AG09309 (cell line): ENCODE measurements at regions not wholly inside any gene's neighbourhood (a gene's known extent, or its start where the extent isn't known, plus 50 kb on each side); places are given as distances from the start of the nearest gene placed in this dataset.

Experiments used
- DNase-seq: peaks from one replicate; pipeline ENCODE4 v3.0.0-alpha.2; 2010; ENCODE audit warnings: low read depth
- H3K4me3 ChIP-seq: 2 replicates; pipeline ENCODE4 v1.5.1; 2011; ENCODE audit warnings: mild to moderate bottlenecking, low read depth, low read length, moderate library complexity; ENCODE audit not compliant: control insufficient read depth
- TF ChIP-seq, protein P1 (sequence below): IDR thresholded peaks from 2 replicates; pipeline ENCODE4 v1.5.1; 2011; ENCODE audit warnings: mild to moderate bottlenecking, low read depth, low read length, inconsistent platforms; ENCODE audit not compliant: insufficient read depth, control insufficient read depth; ENCODE audit errors: missing control alignments

DNA sequence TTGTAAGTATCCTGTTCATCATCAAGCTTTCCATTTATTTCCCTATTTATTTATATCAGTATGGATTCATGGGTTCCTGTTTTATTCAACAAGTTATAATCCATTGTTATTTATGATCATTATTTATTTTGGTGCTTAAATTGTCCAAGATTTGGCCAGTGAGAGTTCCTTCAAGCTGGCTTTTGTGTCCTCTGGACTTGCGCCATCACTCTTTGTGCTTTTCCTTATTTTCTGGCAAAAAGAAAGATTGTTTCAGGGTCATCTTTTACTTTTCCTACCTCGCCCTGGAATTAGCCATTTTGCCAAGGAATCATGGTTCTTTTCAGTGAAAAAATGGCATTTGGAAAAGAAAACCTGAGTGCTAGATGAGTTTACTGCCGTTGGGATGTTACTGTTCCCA, 193.4 kb downstream of the ADAMTS15 start:
- DNase-seq, result no peak
- H3K4me3 ChIP-seq, result no peak overlapping the region
- TF ChIP-seq, protein P1, sequence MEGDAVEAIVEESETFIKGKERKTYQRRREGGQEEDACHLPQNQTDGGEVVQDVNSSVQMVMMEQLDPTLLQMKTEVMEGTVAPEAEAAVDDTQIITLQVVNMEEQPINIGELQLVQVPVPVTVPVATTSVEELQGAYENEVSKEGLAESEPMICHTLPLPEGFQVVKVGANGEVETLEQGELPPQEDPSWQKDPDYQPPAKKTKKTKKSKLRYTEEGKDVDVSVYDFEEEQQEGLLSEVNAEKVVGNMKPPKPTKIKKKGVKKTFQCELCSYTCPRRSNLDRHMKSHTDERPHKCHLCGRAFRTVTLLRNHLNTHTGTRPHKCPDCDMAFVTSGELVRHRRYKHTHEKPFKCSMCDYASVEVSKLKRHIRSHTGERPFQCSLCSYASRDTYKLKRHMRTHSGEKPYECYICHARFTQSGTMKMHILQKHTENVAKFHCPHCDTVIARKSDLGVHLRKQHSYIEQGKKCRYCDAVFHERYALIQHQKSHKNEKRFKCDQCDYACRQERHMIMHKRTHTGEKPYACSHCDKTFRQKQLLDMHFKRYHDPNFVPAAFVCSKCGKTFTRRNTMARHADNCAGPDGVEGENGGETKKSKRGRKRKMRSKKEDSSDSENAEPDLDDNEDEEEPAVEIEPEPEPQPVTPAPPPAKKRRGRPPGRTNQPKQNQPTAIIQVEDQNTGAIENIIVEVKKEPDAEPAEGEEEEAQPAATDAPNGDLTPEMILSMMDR, result no peak

DNA sequence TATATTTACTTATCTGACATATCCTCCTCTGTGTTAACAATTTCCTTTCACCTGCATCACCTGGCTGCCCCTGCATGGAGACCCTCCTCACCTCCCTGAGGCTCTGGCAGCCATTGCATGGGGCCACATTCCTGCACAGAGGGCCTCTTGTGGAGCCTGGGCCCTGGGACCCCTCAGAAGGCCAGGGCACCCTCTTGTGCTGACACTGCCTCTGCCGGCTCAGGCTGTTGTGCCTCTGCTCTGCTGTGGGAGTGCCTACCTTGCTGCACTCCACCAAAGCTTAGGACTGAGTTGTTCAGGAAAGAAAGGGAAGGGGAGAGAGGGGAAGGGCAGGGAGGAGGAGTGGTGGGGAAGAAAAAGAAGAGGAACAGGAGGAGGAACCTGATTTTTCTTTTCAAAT, 194.5 kb downstream of the ADAMTS15 start:
- TF ChIP-seq, protein P1, result no peak
- no peak overlapping the region for H3K4me3 ChIP-seq
- no peak for DNase-seq

DNA sequence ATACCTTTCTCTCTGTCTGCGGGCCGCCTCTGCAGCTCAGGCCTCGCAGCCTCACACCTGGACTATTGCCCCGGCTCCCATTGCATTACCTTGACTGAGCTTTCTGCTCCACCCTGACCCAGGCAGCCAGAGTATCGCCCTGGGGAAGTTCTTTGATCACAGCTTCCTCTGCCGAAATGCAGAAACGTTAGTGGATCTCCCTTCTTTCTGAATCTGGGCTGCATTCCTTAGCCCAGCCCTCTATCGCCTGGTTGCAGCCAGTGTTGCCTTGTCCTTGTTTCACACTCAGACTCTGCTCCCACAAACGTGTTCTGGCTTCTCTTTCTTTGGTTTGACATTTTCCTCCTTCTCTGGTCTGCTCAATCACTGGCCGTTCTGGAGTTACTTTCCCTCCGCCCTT, 195.7 kb downstream of the ADAMTS15 start:
- TF ChIP-seq, protein P1, result no peak
- DNase-seq, result no peak
- H3K4me3 ChIP-seq, result no peak overlapping the region

DNA sequence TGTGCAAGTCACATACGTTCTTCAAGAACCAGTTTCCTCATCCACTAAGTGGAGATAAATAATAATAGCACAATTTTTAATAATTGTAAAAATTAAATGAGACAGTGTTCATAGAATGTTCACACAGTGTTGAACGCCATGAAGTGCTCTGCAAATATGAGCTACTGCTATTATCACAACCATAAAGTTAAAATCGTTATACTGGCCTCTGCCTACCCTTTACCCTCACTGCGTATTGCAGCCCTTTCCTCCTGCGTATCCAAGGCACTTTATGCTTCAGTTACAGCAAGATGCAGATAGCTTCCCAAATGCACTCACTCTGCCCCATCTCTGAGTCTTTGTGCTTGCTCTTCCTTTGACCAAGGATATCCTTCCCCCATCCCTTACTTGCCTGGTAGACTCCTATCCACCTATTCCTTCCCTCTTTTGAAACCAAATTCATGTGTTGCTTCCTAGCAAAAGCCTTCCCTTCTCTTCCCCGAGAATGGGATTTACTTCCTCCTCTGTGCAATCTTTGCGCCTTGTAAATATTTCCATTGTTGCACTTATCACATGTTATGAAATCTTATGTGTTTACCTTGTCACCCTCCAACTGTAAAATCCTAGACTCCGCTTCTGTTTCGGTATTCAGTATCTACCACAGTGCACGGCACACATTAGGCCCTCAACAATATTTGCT, 196.9 kb downstream of the ADAMTS15 start:
- no peak overlapping the region for H3K4me3 ChIP-seq
- TF ChIP-seq, protein P1, result no peak
- no peak for DNase-seq

DNA sequence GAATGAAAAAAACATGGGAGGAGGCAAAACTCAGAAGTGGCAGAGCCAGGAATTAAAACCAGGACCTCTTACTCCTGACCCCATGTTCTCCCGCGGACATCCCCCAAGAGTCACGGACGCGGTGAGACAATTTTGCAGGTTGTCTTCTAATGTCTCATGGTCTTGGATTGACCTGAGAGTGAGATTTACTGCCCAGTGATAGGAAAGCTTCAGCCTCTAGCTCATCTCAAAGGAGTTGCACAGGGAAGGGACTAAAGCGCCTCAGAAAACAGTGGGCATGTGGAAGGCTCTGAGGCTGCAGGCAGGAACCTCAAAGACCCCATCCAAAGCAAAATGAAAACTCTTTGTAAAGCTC, 197.4 kb downstream of the ADAMTS15 start:
- DNase-seq, result no peak

DNA sequence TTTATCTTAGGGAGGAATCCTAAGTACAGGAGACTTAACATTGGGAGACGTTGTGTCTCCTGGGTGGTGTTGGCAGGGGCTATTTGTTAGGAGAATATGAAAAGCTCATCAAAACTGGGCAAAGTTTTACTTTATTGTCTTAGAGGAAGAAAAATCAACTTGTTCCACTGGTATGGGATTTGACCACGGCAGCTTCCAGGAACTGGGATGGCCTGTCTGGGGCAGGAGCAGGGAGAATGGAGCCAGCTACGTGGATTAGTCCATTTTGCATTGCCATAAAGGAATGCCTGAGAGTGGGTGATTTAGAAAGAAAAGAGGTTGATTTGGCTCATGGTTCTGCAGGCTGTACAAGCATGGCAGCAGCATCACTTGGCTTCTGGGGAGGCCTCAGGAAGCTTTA, 198.4 kb downstream of the ADAMTS15 start:
- H3K4me3 ChIP-seq, result no peak overlapping the region
- no peak for DNase-seq
- TF ChIP-seq, protein P1, result no peak

More for the DNA sequence above, 197.4 kb downstream of the ADAMTS15 start:
- TF ChIP-seq, protein P1, result no peak
- no peak overlapping the region for H3K4me3 ChIP-seq

DNA sequence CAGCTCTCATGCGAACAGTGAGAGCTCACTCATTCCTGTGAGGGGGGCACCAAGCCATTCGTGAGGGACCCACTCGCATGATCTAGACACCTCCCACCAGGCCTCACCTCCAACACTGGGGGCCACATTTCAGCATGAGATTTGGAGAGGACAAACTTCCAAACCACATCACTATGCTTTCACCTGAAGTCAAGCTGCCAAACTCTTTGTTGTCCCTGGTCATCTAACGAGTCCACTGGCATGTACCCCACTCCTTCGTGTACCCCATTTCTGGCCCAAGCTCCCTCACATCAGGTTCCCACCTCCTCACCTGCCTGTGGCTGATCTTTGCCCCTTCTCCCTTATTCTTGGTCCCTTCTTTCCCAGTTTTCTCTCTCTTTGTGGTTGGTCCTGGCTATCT, 198.9 kb downstream of the ADAMTS15 start:
- no peak for DNase-seq
- H3K4me3 ChIP-seq, result no peak overlapping the region
- TF ChIP-seq, protein P1, result no peak
